Testis (tissue), 2 donors: ENCODE measurements at regions not wholly inside any gene's neighbourhood (a gene's known extent, or its start where the extent isn't known, plus 50 kb on each side); places are given as distances from the start of the nearest gene placed in this dataset.

ENCODE experiments used
- POLR2A ChIP-seq: fragments of 450-650 bp; IDR thresholded peaks from one replicate; pipeline ENCODE4 v1.6.1; 2017; ENCODE audit warnings: antibody characterized with exemption, mild to moderate bottlenecking, moderate library complexity
- TF ChIP-seq, protein P1 (sequence below), 3 experiments: fragments of 450-650 bp in 2 of 3; fragments of 200-600 bp in 1 of 3; sonication (generic) in 1 of 3; IDR thresholded peaks; one replicate each; pipeline ENCODE4 v1.5.1; 2016 to 2019; ENCODE audit warnings: antibody characterized with exemption in 3 of 3, mild to moderate bottlenecking in 2 of 3, moderate library complexity in 1 of 3

DNA sequence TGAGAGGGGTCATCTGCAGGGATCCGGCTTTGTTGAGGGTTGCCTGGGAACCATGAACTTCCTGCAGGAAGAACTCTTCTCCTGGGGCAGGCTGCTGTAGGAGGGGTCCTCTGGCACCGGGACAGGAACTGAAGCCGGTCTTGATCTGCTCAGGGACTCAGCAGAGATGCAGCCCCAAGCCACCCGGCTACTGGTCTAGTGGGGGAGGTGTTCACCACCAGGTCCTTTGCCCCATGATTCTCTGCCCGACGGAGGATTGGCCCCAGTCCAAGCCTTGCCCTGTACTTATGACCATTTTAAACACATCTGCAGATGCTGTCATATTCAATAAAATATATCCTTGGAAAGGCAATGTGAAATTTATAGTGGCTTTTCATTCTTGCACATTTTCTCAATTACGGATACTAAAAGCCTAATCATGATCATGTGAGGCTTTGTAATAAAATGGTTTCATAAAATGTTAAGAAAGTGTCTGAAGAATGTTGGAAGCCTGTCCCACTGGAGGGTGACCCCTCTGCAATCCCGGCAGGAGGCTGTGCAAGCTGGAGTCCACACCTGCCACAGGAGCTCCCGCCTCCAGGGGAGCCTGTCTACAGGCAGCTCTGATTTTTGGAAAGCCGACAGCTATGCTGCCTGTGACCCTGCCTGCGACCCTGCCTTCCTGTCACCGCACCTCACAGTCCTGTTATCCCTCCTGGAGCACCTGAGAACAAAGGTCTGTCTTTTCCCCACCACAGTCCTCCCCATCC lies 98.8 kb upstream of the TAF1B start:
- TF ChIP-seq, protein P1, sequence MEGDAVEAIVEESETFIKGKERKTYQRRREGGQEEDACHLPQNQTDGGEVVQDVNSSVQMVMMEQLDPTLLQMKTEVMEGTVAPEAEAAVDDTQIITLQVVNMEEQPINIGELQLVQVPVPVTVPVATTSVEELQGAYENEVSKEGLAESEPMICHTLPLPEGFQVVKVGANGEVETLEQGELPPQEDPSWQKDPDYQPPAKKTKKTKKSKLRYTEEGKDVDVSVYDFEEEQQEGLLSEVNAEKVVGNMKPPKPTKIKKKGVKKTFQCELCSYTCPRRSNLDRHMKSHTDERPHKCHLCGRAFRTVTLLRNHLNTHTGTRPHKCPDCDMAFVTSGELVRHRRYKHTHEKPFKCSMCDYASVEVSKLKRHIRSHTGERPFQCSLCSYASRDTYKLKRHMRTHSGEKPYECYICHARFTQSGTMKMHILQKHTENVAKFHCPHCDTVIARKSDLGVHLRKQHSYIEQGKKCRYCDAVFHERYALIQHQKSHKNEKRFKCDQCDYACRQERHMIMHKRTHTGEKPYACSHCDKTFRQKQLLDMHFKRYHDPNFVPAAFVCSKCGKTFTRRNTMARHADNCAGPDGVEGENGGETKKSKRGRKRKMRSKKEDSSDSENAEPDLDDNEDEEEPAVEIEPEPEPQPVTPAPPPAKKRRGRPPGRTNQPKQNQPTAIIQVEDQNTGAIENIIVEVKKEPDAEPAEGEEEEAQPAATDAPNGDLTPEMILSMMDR (IDR thresholded peaks at IDR 0.05): no peak
- TF ChIP-seq POLR2A: no peak
